HG02623 (cell line): ENCODE measurements at regions not wholly inside any gene's neighbourhood (a gene's known extent, or its start where the extent isn't known, plus 50 kb on each side); places are given as distances from the start of the nearest gene placed in this dataset.
"Not testable (repeated sequence)": the region's sequence is repeated elsewhere in the genome, so short reads cannot be mapped to it uniquely, and the experiment has no call there.

ENCODE experiments used
- ATAC-seq: cut with Tn5 transposase; IDR thresholded peaks from one replicate; pipeline ENCODE4 v1.9.1; 2021; ENCODE audit warnings: moderate library complexity; ENCODE audit not compliant: unreplicated experiment

GRCh38 chr7:142477801-142478200 is 219.9 kb upstream of the PRSS58 start:
- not testable (repeated sequence) for ATAC-seq

- ATAC-seq, result no peak
These were observed 219.3 kb upstream of the PRSS58 start for GRCh38 chr7:142477079-142477651.

GRCh38 chr7:142476077-142476476 is 218.2 kb upstream of the PRSS58 start:
- ATAC-seq, result no peak

GRCh38 chr7:142471820-142472219 is 214.0 kb upstream of the PRSS58 start:
- ATAC-seq, result no peak

GRCh38 chr7:142470544-142470830 is 212.6 kb upstream of the PRSS58 start:
- no peak for ATAC-seq

- no peak for ATAC-seq
These were observed 212.1 kb upstream of the PRSS58 start for GRCh38 chr7:142469696-142470543.

GRCh38 chr7:142468871-142469665 is 211.2 kb upstream of the PRSS58 start:
- no peak for ATAC-seq

GRCh38 chr7:142467056-142467655 is 209.3 kb upstream of the PRSS58 start:
- not testable (repeated sequence) for ATAC-seq

- no peak for ATAC-seq
These were observed 205.6 kb upstream of the PRSS58 start for GRCh38 chr7:142463401-142463850.

- no peak for ATAC-seq
These were observed 203.6 kb upstream of the PRSS58 start for GRCh38 chr7:142461437-142461836.

- no peak for ATAC-seq
These were observed 202.7 kb upstream of the PRSS58 start for GRCh38 chr7:142460402-142461117.

GRCh38 chr7:142459551-142459963 is 201.7 kb upstream of the PRSS58 start:
- ATAC-seq, result peak; percentile 80

- ATAC-seq, result no peak
These were observed 199.4 kb upstream of the PRSS58 start for GRCh38 chr7:142457146-142457703.

- ATAC-seq, result no peak
These were observed 197.5 kb upstream of the PRSS58 start for GRCh38 chr7:142455392-142455791.

- ATAC-seq, result no peak
These were observed 197.0 kb upstream of the PRSS58 start for GRCh38 chr7:142454862-142455261.

GRCh38 chr7:142452791-142453190 is 194.9 kb upstream of the PRSS58 start:
- ATAC-seq, result no peak

GRCh38 chr7:142451817-142452216 is 194.0 kb upstream of the PRSS58 start:
- ATAC-seq, result no peak

- ATAC-seq, result no peak
These were observed 193.4 kb upstream of the PRSS58 start for GRCh38 chr7:142451296-142451695.

- ATAC-seq, result no peak
These were observed 192.8 kb upstream of the PRSS58 start for GRCh38 chr7:142450695-142451094.

GRCh38 chr7:142450206-142450605 is 192.3 kb upstream of the PRSS58 start:
- no peak for ATAC-seq
